ENCODE measurements at regions not wholly inside any gene's neighbourhood (a gene's known extent, or its start where the extent isn't known, plus 50 kb on each side); places are given as distances from the start of the nearest gene placed in this dataset.

DNA sequence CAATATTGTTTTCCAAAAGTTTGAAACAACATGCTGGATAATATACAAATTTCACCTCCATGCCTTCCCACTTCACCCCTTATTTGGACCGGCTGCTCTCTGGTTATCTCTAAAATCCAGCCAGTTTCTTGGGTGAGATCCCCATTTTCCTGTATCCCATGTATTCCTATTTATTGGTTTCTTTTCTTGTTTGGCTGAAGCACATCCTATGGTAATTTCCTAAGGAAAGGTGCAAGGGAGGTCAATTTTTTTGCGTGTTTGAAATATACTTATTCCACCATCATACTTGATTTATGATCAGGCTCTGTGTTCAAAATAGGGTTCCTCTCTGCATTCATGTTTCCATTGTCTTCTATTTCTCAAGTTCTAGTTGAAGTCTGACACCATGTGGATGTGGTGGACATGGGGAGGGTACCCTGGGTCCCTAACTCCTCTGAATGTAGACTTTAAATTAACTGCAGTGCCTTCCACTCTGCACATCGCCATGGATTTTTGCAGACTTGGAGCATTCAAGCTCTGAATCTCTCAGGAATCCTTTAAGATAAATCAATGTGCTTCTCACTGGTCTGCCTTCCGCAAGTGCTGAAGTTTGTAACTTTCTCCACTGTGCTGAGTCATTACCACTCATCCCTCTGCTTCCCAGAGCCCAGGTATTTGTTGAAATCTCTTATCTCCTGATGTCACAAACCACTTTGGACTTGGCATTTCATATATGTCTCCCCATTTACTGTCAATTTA, 52.1 kb upstream of the TLE3 start:
- DNase-seq = no peak

DNA sequence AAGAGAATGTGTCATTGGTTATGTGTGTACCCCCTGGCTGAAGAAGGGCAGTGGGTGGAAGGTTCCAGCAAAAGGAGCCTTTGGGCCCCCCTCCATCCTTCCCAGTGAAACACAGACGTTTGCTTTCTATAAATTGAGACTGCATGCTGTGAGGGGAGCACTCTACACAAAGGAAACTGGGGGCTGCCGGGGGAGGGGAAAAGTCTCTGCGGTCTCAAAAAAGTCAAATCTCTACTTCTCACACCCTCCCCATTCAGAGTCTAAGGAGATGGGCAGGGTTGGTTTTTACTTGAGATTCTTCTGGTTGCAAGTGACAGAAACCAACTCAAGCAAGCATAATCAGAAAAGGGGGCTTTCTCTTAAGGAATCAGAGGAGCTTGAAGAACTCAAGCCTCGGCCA, 50.1 kb upstream of the TLE3 start:
- no peak for DNase-seq
